Hippocampal formation (tissue), 2 donors: ENCODE measurements at regions not wholly inside any gene's neighbourhood (a gene's known extent, or its start where the extent isn't known, plus 50 kb on each side); places are given as distances from the start of the nearest gene placed in this dataset.
"Not testable (repeated sequence)": the region's sequence is repeated elsewhere in the genome, so short reads cannot be mapped to it uniquely, and the experiment has no call there.

Experiments used
- DNase-seq, 2 donors: peaks; one replicate each; lab custom pipeline; 2025; lab: John Stamatoyannopoulos, UW

GRCh38 chr7:106345421-106346166 lies 60.8 kb upstream of the NAMPT start:
- no peak for DNase-seq

- no peak for DNase-seq
Observed at GRCh38 chr7:106344861-106345260, 60.1 kb upstream of the NAMPT start.

- no peak for DNase-seq
Observed at GRCh38 chr7:106344211-106344610, 59.4 kb upstream of the NAMPT start.

- not testable (repeated sequence) for DNase-seq
Observed at GRCh38 chr7:106342049-106342448, 57.3 kb upstream of the NAMPT start.

- DNase-seq: not testable (repeated sequence)
Observed at GRCh38 chr7:106340247-106340596, 55.4 kb upstream of the NAMPT start.

GRCh38 chr7:106339513-106340246 lies 54.9 kb upstream of the NAMPT start:
- no peak for DNase-seq

- DNase-seq: no peak
Observed at GRCh38 chr7:106337754-106338153, 53.0 kb upstream of the NAMPT start.

- DNase-seq: no peak
Observed at GRCh38 chr7:106335814-106336213, 51.0 kb upstream of the NAMPT start.
